Smooth muscle cell (in vitro differentiated cells): ENCODE measurements at regions not wholly inside any gene's neighbourhood (a gene's known extent, or its start where the extent isn't known, plus 50 kb on each side); places are given as distances from the start of the nearest gene placed in this dataset.

Experiments used
- DNase-seq: peaks from one replicate; lab custom pipeline; 2025; ENCODE audit not compliant: unreplicated experiment; lab: John Stamatoyannopoulos, UW
- H2AFZ ChIP-seq: fragments of 200-600 bp; sonication (generic); 2 replicates; pipeline ENCODE4 v1.6.0; 2016; ENCODE audit warnings: antibody characterized with exemption, low read depth, mild to moderate bottlenecking
- H3F3A ChIP-seq: fragments of 200-600 bp; sonication (generic); 2 replicates; pipeline ENCODE4 v1.6.0; 2017; ENCODE audit warnings: antibody characterized with exemption, low read depth
- H3K27ac ChIP-seq: fragments of 200-600 bp; sonication (generic); 2 replicates; pipeline ENCODE4 v1.5.1; 2016; ENCODE audit warnings: low read depth, mild to moderate bottlenecking
- H3K27me3 ChIP-seq: fragments of 200-600 bp; sonication (generic); 2 replicates; pipeline ENCODE4 v1.6.1; 2016; ENCODE audit warnings: low read depth, mild to moderate bottlenecking
- H3K36me3 ChIP-seq: fragments of 200-600 bp; sonication (generic); 2 replicates; pipeline ENCODE4 v1.5.1; 2016; ENCODE audit warnings: low read depth
- H3K4me1 ChIP-seq: fragments of 200-600 bp; sonication (generic); 2 replicates; pipeline ENCODE4 v1.5.1; 2016; ENCODE audit warnings: low read depth
- H3K4me2 ChIP-seq: fragments of 200-600 bp; sonication (generic); 2 replicates; pipeline ENCODE4 v1.6.0; 2016; ENCODE audit warnings: mild to moderate bottlenecking
- H3K4me3 ChIP-seq: fragments of 200-600 bp; sonication (generic); 2 replicates; pipeline ENCODE4 v1.5.1; 2016; ENCODE audit warnings: mild to moderate bottlenecking
- H3K79me2 ChIP-seq: fragments of 200-600 bp; sonication (generic); 2 replicates; pipeline ENCODE4 v1.6.0; 2016; ENCODE audit warnings: low read depth, mild to moderate bottlenecking
- H3K9ac ChIP-seq: fragments of 200-600 bp; sonication (generic); 2 replicates; pipeline ENCODE4 v1.6.0; 2016; ENCODE audit warnings: low read depth
- H3K9me3 ChIP-seq: fragments of 200-600 bp; sonication (generic); replicated peaks from 2 replicates; pipeline ENCODE4 v1.5.1; 2016; ENCODE audit warnings: low read depth
- H4K20me1 ChIP-seq: fragments of 200-600 bp; sonication (generic); 2 replicates; pipeline ENCODE4 v1.6.0; 2016; ENCODE audit warnings: low read depth
- CTCF ChIP-seq: fragments of 200-600 bp; sonication (generic); IDR thresholded peaks from 2 replicates; pipeline ENCODE4 v1.5.1; 2017; ENCODE audit warnings: borderline replicate concordance, mild to moderate bottlenecking, antibody characterized with exemption; ENCODE audit not compliant: insufficient read depth, poor library complexity, severe bottlenecking
- WGBS: methylation state at CpG from one replicate; pipeline ENCODE4 v1.1.7; 2016; ENCODE audit warnings: low lambda C conversion rate; 5-methylcytosine and 5-hydroxymethylcytosine counted together

GRCh38 chr2:126306539-126306938 is 349.4 kb upstream of the GYPC start:
- H3K4me3 ChIP-seq = no peak overlapping the region
- TF ChIP-seq CTCF = no peak
- no peak overlapping the region for H2AFZ ChIP-seq
- DNase-seq = no peak
- H3K9ac ChIP-seq = no peak overlapping the region
- H3K4me1 ChIP-seq = no peaks in the 10 kb centered on the region
- no peaks in the 10 kb centered on the region for H3K9me3 ChIP-seq
- H3K36me3 ChIP-seq = no peaks in the 10 kb centered on the region
- peaks cover 5% of the 10 kb centered on the region for H3F3A ChIP-seq
- H3K4me2 ChIP-seq = no peak overlapping the region
- H3K27me3 ChIP-seq = no peaks in the 10 kb centered on the region
- H3K27ac ChIP-seq = no peak overlapping the region
- H3K79me2 ChIP-seq = no peaks in the 10 kb centered on the region
- 94% methylated on average over 4 of the region's 4 CpGs for WGBS
- H4K20me1 ChIP-seq = no peaks in the 10 kb centered on the region

- H3K36me3 ChIP-seq = no peaks in the 10 kb centered on the region
- H3F3A ChIP-seq = no peaks in the 10 kb centered on the region
- no peak for DNase-seq
- no peak overlapping the region for H3K4me3 ChIP-seq
- H3K27me3 ChIP-seq = no peaks in the 10 kb centered on the region
- no peak overlapping the region for H3K9ac ChIP-seq
- H2AFZ ChIP-seq = no peak overlapping the region
- no peak overlapping the region for H3K4me2 ChIP-seq
- no peak overlapping the region for H3K27ac ChIP-seq
- no peaks in the 10 kb centered on the region for H3K9me3 ChIP-seq
- 89% methylated on average over 8 of the region's 8 CpGs for WGBS
- no peaks in the 10 kb centered on the region for H3K4me1 ChIP-seq
- no peak for TF ChIP-seq CTCF
- no peaks in the 10 kb centered on the region for H3K79me2 ChIP-seq
- H4K20me1 ChIP-seq = no peaks in the 10 kb centered on the region
Measured at GRCh38 chr2:126307740-126308139, 348.2 kb upstream of the GYPC start.

GRCh38 chr2:126309185-126309584 is 346.8 kb upstream of the GYPC start:
- no peak for DNase-seq
- Histone ChIP-seq H3K9me3 (no peaks in the 10 kb centered on the region), H4K20me1 (no peaks in the 10 kb centered on the region), H3K4me3 (no peak overlapping the region), H3K9ac (no peak overlapping the region), H3F3A (no peaks in the 10 kb centered on the region), H3K4me1 (no peaks in the 10 kb centered on the region), H3K27me3 (no peaks in the 10 kb centered on the region), H3K36me3 (no peaks in the 10 kb centered on the region), H3K79me2 (no peaks in the 10 kb centered on the region), H3K27ac (no peak overlapping the region), H2AFZ (no peak overlapping the region), H3K4me2 (no peak overlapping the region)
- TF ChIP-seq CTCF = no peak
- 87% methylated on average over 2 of the region's 2 CpGs for WGBS

- Histone ChIP-seq H2AFZ (no peak overlapping the region), H4K20me1 (no peaks in the 10 kb centered on the region), H3K4me1 (no peaks in the 10 kb centered on the region), H3K4me3 (no peak overlapping the region), H3K36me3 (no peaks in the 10 kb centered on the region), H3F3A (no peaks in the 10 kb centered on the region), H3K9ac (no peak overlapping the region), H3K27me3 (no peaks in the 10 kb centered on the region), H3K4me2 (no peak overlapping the region), H3K27ac (no peak overlapping the region), H3K9me3 (no peaks in the 10 kb centered on the region), H3K79me2 (no peaks in the 10 kb centered on the region)
- TF ChIP-seq CTCF = no peak
- no peak for DNase-seq
- WGBS = 84% methylated on average over 5 of the region's 5 CpGs
Measured at GRCh38 chr2:126312579-126312978, 343.4 kb upstream of the GYPC start.
